Panc1 (cell line): ENCODE measurements at regions not wholly inside any gene's neighbourhood (a gene's known extent, or its start where the extent isn't known, plus 50 kb on each side); places are given as distances from the start of the nearest gene placed in this dataset.

Experiments
- ATAC-seq: fragments of 200-7000 bp; cut with Tn5 transposase; 2 replicates; pipeline ENCODE4 v1.9.1; 2020; ENCODE audit warnings: mild to moderate bottlenecking, moderate library complexity
- BruUV-seq: library from RNA; stranded (reverse); fragments of 400-500 nt; replicated peaks from 2 replicates; lab custom pipeline; 2021; lab: Mats Ljungman, UMichigan
- CTCF ChIA-PET: fragments of 300-600 bp; sonication (Branson Sonifier 250); formaldehyde crosslinking; loops from one replicate; lab custom pipeline; 2022; ENCODE audit warnings: antibody characterized with exemption; lab: Charles Lee
- POLR2A ChIA-PET: fragments of 300-600 bp; sonication (Branson Sonifier 250); formaldehyde crosslinking; loops from one replicate; lab custom pipeline; 2022; ENCODE audit warnings: antibody characterized with exemption; lab: Charles Lee
- DNase-seq: peaks from one replicate; pipeline ENCODE4 v3.0.0-alpha.2; 2010; ENCODE audit warnings: low read depth, low spot score
- H3K27ac ChIP-seq: 2 replicates; pipeline ENCODE4 v1.5.1; 2011; ENCODE audit warnings: mild to moderate bottlenecking, low read length, inconsistent platforms
- H3K27me3 ChIP-seq: fragments of 200-500 bp; sonication (Bioruptor generic); 2 replicates; pipeline ENCODE4 v1.6.0; 2014; ENCODE audit warnings: low read length, inconsistent platforms; ENCODE audit not compliant: control insufficient read depth, insufficient read depth
- H3K36me3 ChIP-seq: fragments of 200-500 bp; sonication (Bioruptor generic); 2 replicates; pipeline ENCODE4 v1.5.1; 2014; ENCODE audit warnings: inconsistent platforms, mild to moderate bottlenecking, low read length, moderate library complexity; ENCODE audit not compliant: control insufficient read depth, insufficient read depth
- H3K4me1 ChIP-seq: 2 replicates; pipeline ENCODE4 v1.5.1; 2011; ENCODE audit warnings: inconsistent platforms, mild to moderate bottlenecking, low read length, moderate library complexity; ENCODE audit not compliant: control insufficient read depth, insufficient read depth
- H3K4me3 ChIP-seq, 2 experiments: 2 replicates each; pipeline ENCODE4 v1.5.1; 2011 to 2012; ENCODE audit warnings: low read depth in 2 of 2, low read length in 2 of 2, mild to moderate bottlenecking in 2 of 2, inconsistent platforms in 1 of 2, moderate library complexity in 1 of 2
- H3K9me3 ChIP-seq: fragments of 200-500 bp; sonication (Bioruptor generic); 2 replicates; pipeline ENCODE4 v1.5.1; 2014; ENCODE audit warnings: low read depth, mild to moderate bottlenecking, inconsistent platforms, low read length, moderate library complexity; ENCODE audit not compliant: control insufficient read depth, insufficient read depth
- CTCF ChIP-seq: fragments of 450-650 bp; IDR thresholded peaks from 2 replicates; pipeline ENCODE4 v1.5.1; 2017; ENCODE audit warnings: mild to moderate bottlenecking
- POLR2AphosphoS5 ChIP-seq: IDR thresholded peaks from 2 replicates; pipeline ENCODE4 v1.6.1; 2012; ENCODE audit warnings: mild to moderate bottlenecking, low read depth, low read length, moderate library complexity
- REST ChIP-seq, 2 experiments: IDR thresholded peaks; 2 replicates each; pipeline ENCODE4 v1.6.1; 2011 to 2012; ENCODE audit warnings: low read depth in 2 of 2, control low read depth in 1 of 2, low read length in 1 of 2, mild to moderate bottlenecking in 1 of 2, moderate library complexity in 1 of 2; ENCODE audit not compliant: insufficient read depth in 1 of 2
- SIN3A ChIP-seq: IDR thresholded peaks from 2 replicates; pipeline ENCODE4 v1.6.1; 2012; ENCODE audit warnings: low read depth, mild to moderate bottlenecking, low read length, moderate library complexity, borderline replicate concordance; ENCODE audit not compliant: insufficient read depth
- TCF7L2 ChIP-seq: IDR thresholded peaks from 2 replicates; pipeline ENCODE4 v1.6.1; 2011; ENCODE audit warnings: mild to moderate bottlenecking, low read depth, low read length, inconsistent platforms
- in situ Hi-C: cut with HindIII; loops from 2 replicates; pipeline ENCODE4 v1.10.0; 2016; ENCODE audit warnings: low sequenced_read_pairs, low pct_unique_long_range_greater_than_20kb
- intact Hi-C: fragments of 100-400 bp; cut with micrococcal nuclease; formaldehyde crosslinking; loops from one replicate; pipeline ENCODE4 v1.10.0; 2022; ENCODE audit not compliant: unreplicated experiment

- H3K36me3 ChIP-seq = no peaks in the 10 kb centered on the region
- no peak overlapping the region for H3K4me3 ChIP-seq
- no peaks in the 10 kb centered on the region for H3K27me3 ChIP-seq
- ChIA-PET CTCF (no interaction called here), POLR2A (no interaction called here)
- no peaks in the 10 kb centered on the region for H3K4me1 ChIP-seq
- TF ChIP-seq CTCF = no peak
- TF ChIP-seq POLR2AphosphoS5 = no peak
- no peak for TF ChIP-seq TCF7L2
- TF ChIP-seq SIN3A = no peak
- TF ChIP-seq REST (IDR thresholded peaks at IDR 0.05; ENCODE audit: insufficient read depth in 1 of 2, low read depth in 2 of 2, low read length in 1 of 2) = no peak
- intact Hi-C loops = no loop called here
- no peak for ATAC-seq
- H3K27ac ChIP-seq = no peak overlapping the region
- no TSS peak for BruUV-seq
- DNase-seq = no peak
- in situ Hi-C loops = no loop called here
- no peaks in the 10 kb centered on the region for H3K9me3 ChIP-seq
Measured at GRCh38 chrX:124518885-124519284, 172.5 kb downstream of the SH2D1A start.

GRCh38 chrX:124524852-124525251 lies 178.5 kb downstream of the SH2D1A start:
- no peak for DNase-seq
- H3K4me1 ChIP-seq = no peaks in the 10 kb centered on the region
- intact Hi-C loops (no loop called here), in situ Hi-C loops (no loop called here)
- ChIA-PET CTCF (no interaction called here), POLR2A (no interaction called here)
- TF ChIP-seq CTCF (no peak), REST (IDR thresholded peaks at IDR 0.05; ENCODE audit: insufficient read depth in 1 of 2, low read depth in 2 of 2, low read length in 1 of 2) (no peak), SIN3A (no peak), POLR2AphosphoS5 (no peak), TCF7L2 (no peak)
- no peak overlapping the region for H3K27ac ChIP-seq
- no peaks in the 10 kb centered on the region for H3K36me3 ChIP-seq
- no peaks in the 10 kb centered on the region for H3K27me3 ChIP-seq
- H3K4me3 ChIP-seq = no peak overlapping the region
- no peaks in the 10 kb centered on the region for H3K9me3 ChIP-seq
- ATAC-seq = no peak
- no TSS peak for BruUV-seq
